HCT116 (cell line): ENCODE measurements at regions not wholly inside any gene's neighbourhood (a gene's known extent, or its start where the extent isn't known, plus 50 kb on each side); places are given as distances from the start of the nearest gene placed in this dataset.

Source experiments
- ATAC-seq: fragments of 200-7000 bp; cut with Tn5 transposase; 2 replicates; pipeline ENCODE4 v1.9.1; 2020; ENCODE audit warnings: mild to moderate bottlenecking, moderate library complexity
- BruUV-seq: library from RNA; stranded (reverse); fragments of 400-500 nt; replicated peaks from 2 replicates; lab custom pipeline; 2021; lab: Mats Ljungman, UMichigan
- CTCF ChIA-PET: fragments of 300-600 bp; sonication (Branson Sonifier 250); formaldehyde crosslinking; loops from one replicate; lab custom pipeline; 2021; ENCODE audit warnings: antibody characterized with exemption; lab: Charles Lee
- POLR2A ChIA-PET: fragments of 300-600, 350-600 bp; sonication (Branson Sonifier 250); formaldehyde crosslinking; loops from one replicate; lab custom pipeline; 2021; ENCODE audit warnings: antibody characterized with exemption; lab: Charles Lee
- RAD21 ChIA-PET, 2 experiments: fragments of 300-600 bp; sonication (Branson Sonifier 250); formaldehyde crosslinking; loops; one replicate each; lab custom pipeline; 2023; ENCODE audit warnings: low total read pairs in 2 of 2; ENCODE audit not compliant: uncharacterized antibody in 2 of 2, unreplicated experiment in 2 of 2, low non-redundant PET in 1 of 2; lab: Charles Lee
- DNase-seq: peaks from one replicate; pipeline ENCODE4 v3.0.0-alpha.2; 2010; ENCODE audit warnings: low read depth, low spot score
- H2AFZ ChIP-seq: fragments of 200-600 bp; shearing (Covaris generic), sonication (generic); 2 replicates; pipeline ENCODE4 v1.6.1; 2017; ENCODE audit warnings: low read depth, mixed run types, mixed read lengths, antibody characterized with exemption, low read length; ENCODE audit not compliant: poor library complexity, severe bottlenecking
- H3K27ac ChIP-seq: 2 replicates; pipeline ENCODE4 v1.5.1; 2012; ENCODE audit warnings: low read depth, low read length
- H3K27me3 ChIP-seq: fragments of 200-600 bp; sonication (generic); 2 replicates; pipeline ENCODE4 v1.6.1; 2016; ENCODE audit warnings: mixed run types, low read length, mixed read lengths; ENCODE audit not compliant: insufficient read depth
- H3K36me3 ChIP-seq, 2 experiments: fragments of 200-500 bp in 1 of 2; fragments of 200-600 bp in 1 of 2; sonication (Bioruptor generic) in 1 of 2; sonication (generic) in 1 of 2; 2 replicates each; pipeline versions ENCODE4 v1.5.1 to v1.6.1; 2014 to 2016; ENCODE audit warnings: low read length in 2 of 2, inconsistent platforms in 1 of 2, mixed read lengths in 1 of 2, mixed run types in 1 of 2; ENCODE audit not compliant: insufficient read depth in 2 of 2, control insufficient read depth in 1 of 2
- H3K4me1 ChIP-seq, 2 experiments: fragments of 200-600 bp in 1 of 2; sonication (generic) in 1 of 2; 2 replicates each; pipeline versions ENCODE4 v1.5.1 to v1.6.1; 2012 to 2017; ENCODE audit warnings: low read length in 2 of 2, inconsistent platforms in 1 of 2, mild to moderate bottlenecking in 1 of 2, mixed read lengths in 1 of 2, mixed run types in 1 of 2, moderate library complexity in 1 of 2; ENCODE audit not compliant: insufficient read depth in 2 of 2, control insufficient read depth in 1 of 2
- H3K4me2 ChIP-seq: fragments of 200-600 bp; sonication (generic); 2 replicates; pipeline ENCODE4 v1.6.1; 2017; ENCODE audit warnings: mixed run types, low read length, mixed read lengths
- H3K4me3 ChIP-seq, 2 experiments: fragments of 200-600 bp in 1 of 2; sonication (generic) in 1 of 2; replicated peaks in 1 of 2; 2 replicates each; pipeline ENCODE4 v1.5.1; 2011 to 2016; ENCODE audit warnings: low read length in 2 of 2, control low read depth in 1 of 2, low read depth in 1 of 2, mild to moderate bottlenecking in 1 of 2, mixed read lengths in 1 of 2, mixed run types in 1 of 2
- H3K79me2 ChIP-seq: fragments of 200-600 bp; sonication (generic); 2 replicates; pipeline ENCODE4 v1.6.1; 2017; ENCODE audit warnings: mild to moderate bottlenecking, mixed run types, low read length, moderate library complexity, mixed read lengths; ENCODE audit not compliant: insufficient read depth
- H3K9ac ChIP-seq: fragments of 200-600 bp; sonication (generic); 2 replicates; pipeline ENCODE4 v1.6.1; 2016; ENCODE audit warnings: low read length, mixed read lengths
- H3K9me2 ChIP-seq: fragments of 200-600 bp; sonication (generic), shearing (Covaris generic); 2 replicates; pipeline ENCODE4 v1.6.1; 2017; ENCODE audit warnings: mixed run types, mild to moderate bottlenecking, moderate library complexity; ENCODE audit not compliant: insufficient read depth
- H3K9me3 ChIP-seq, 2 experiments: fragments of 200-500 bp in 1 of 2; fragments of 200-600 bp in 1 of 2; sonication (Bioruptor generic) in 1 of 2; sonication (generic) in 1 of 2; 2 replicates each; pipeline ENCODE4 v1.6.1; 2014 to 2017; ENCODE audit warnings: low read length in 2 of 2, mixed read lengths in 2 of 2, inconsistent platforms in 1 of 2, low read depth in 1 of 2, mild to moderate bottlenecking in 1 of 2, mixed run types in 1 of 2, moderate library complexity in 1 of 2; ENCODE audit not compliant: control insufficient read depth in 1 of 2, insufficient read depth in 1 of 2
- H4K20me1 ChIP-seq: fragments of 200-600 bp; sonication (generic), shearing (Covaris generic); 2 replicates; pipeline ENCODE4 v1.6.1; 2017; ENCODE audit warnings: mixed run types, mild to moderate bottlenecking, moderate library complexity; ENCODE audit not compliant: insufficient read depth
- CEBPB ChIP-seq: IDR thresholded peaks from 2 replicates; pipeline ENCODE4 v1.6.1; 2012; ENCODE audit warnings: low read depth
- EZH2 ChIP-seq: fragments of 200-600 bp; sonication (generic); IDR thresholded peaks from 2 replicates; pipeline ENCODE4 v1.6.1; 2017; ENCODE audit warnings: antibody characterized with exemption, mixed run types
- POLR2A ChIP-seq: IDR thresholded peaks from 2 replicates; pipeline ENCODE4 v1.7.0; 2011; ENCODE audit warnings: borderline replicate concordance; ENCODE audit not compliant: insufficient read depth, insufficient read length; ENCODE audit errors: extremely low read depth
- RAD21 ChIP-seq: IDR thresholded peaks from 2 replicates; pipeline ENCODE4 v1.6.1; 2012; ENCODE audit warnings: low read depth, mild to moderate bottlenecking
- TCF7L2 ChIP-seq: IDR thresholded peaks from 2 replicates; pipeline ENCODE4 v1.7.0; 2011; ENCODE audit warnings: borderline replicate concordance, inconsistent platforms; ENCODE audit not compliant: insufficient read depth, insufficient read length; ENCODE audit errors: extremely low read depth
- YY1 ChIP-seq: IDR thresholded peaks from 2 replicates; pipeline ENCODE4 v1.6.1; 2011; ENCODE audit warnings: low read length, low read depth, moderate library complexity, mild to moderate bottlenecking; ENCODE audit not compliant: insufficient replicate concordance; ENCODE audit errors: extremely low read depth
- intact Hi-C: fragments of 100-400 bp; cut with micrococcal nuclease; formaldehyde crosslinking; loops from 2 replicates; pipeline ENCODE4 v1.10.0; 2022
- TF ChIP-seq, protein P1 (sequence below), 3 experiments: fragments of 200-600 bp in 1 of 3; sonication (generic) in 1 of 3; IDR thresholded peaks in 2 of 3; conservative IDR thresholded peaks in 1 of 3; 2 replicates each; pipeline ENCODE4 v1.5.1; 2012 to 2017; ENCODE audit warnings: low read depth in 2 of 3, low read length in 2 of 3, antibody characterized with exemption in 1 of 3, borderline replicate concordance in 1 of 3, control low read depth in 1 of 3, mild to moderate bottlenecking in 1 of 3, mixed read lengths in 1 of 3, mixed run types in 1 of 3, moderate library complexity in 1 of 3; ENCODE audit not compliant: insufficient read depth in 1 of 3

DNA sequence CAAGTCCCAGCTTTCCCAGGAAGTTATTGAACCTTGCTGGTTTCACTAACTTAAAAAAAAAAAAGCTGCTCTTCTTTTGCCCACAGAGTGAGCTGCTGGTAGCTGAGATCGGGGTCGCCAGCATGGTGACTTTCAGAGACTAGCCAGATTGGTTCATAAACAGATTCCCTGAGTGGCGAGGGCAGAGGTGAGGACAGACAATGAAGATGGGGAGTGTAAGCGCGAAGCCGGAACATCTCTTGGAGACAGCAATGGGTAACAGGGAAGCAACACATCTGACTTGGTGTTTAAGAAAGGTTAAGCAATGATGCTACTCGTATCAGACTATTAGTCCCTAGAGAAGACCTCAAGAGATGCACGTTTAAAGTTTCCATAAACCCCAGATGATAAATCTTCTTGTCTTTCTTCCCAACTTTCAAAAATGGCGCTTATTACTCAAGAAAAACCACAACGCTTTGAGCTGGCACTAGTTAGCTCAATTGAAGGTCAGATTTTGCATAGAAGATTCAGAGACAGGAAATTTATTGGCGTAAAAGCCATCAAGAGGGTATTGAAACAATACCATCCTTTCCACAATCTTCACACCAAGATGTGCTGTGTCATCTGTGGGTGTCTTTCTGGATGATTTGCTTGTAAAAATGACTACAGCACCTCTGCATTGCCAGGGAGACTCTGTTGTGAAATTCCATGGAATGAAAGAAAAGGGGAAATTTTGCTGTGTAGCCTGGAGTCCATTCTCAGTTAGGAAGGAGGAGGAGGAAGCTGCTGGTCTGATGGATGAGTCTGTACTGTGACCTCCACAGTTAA, 193.1 kb upstream of the CXCR4 start:
- Histone ChIP-seq H2AFZ (no peak overlapping the region), H3K27ac (no peak overlapping the region), H3K79me2 (no peaks in the 10 kb centered on the region), H3K9me3 (no peaks in the 10 kb centered on the region), H3K9me2 (no peaks in the 10 kb centered on the region), H4K20me1 (no peaks in the 10 kb centered on the region), H3K36me3 (no peaks in the 10 kb centered on the region), H3K4me3 (no peak overlapping the region), H3K9ac (no peak overlapping the region), H3K27me3 (no peaks in the 10 kb centered on the region), H3K4me1 (no peaks in the 10 kb centered on the region), H3K4me2 (no peak overlapping the region)
- intact Hi-C loops, result no loop called here
- POLR2A ChIA-PET, result no interaction called here
- ATAC-seq (no peak), DNase-seq (no peak)
- TF ChIP-seq EZH2 (no peak), CEBPB (no peak), TCF7L2 (no peak), RAD21 (no peak), YY1 (no peak), POLR2A (no peak)
- TF ChIP-seq, protein P1, sequence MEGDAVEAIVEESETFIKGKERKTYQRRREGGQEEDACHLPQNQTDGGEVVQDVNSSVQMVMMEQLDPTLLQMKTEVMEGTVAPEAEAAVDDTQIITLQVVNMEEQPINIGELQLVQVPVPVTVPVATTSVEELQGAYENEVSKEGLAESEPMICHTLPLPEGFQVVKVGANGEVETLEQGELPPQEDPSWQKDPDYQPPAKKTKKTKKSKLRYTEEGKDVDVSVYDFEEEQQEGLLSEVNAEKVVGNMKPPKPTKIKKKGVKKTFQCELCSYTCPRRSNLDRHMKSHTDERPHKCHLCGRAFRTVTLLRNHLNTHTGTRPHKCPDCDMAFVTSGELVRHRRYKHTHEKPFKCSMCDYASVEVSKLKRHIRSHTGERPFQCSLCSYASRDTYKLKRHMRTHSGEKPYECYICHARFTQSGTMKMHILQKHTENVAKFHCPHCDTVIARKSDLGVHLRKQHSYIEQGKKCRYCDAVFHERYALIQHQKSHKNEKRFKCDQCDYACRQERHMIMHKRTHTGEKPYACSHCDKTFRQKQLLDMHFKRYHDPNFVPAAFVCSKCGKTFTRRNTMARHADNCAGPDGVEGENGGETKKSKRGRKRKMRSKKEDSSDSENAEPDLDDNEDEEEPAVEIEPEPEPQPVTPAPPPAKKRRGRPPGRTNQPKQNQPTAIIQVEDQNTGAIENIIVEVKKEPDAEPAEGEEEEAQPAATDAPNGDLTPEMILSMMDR (IDR thresholded peaks at IDR 0.05 in 2 of 3, conservative IDR thresholded peaks at IDR 0.05 in 1 of 3; ENCODE audit: borderline replicate concordance in 1 of 3, insufficient read depth in 1 of 3, low read depth in 2 of 3, low read length in 2 of 3), result no peak
- CTCF ChIA-PET, result no interaction called here
- no TSS peak for BruUV-seq
- RAD21 ChIA-PET, result no interaction called here
